Transverse colon (tissue), 4 donors: ENCODE measurements at regions not wholly inside any gene's neighbourhood (a gene's known extent, or its start where the extent isn't known, plus 50 kb on each side); places are given as distances from the start of the nearest gene placed in this dataset.

Experiments
- DNase-seq: peaks from one replicate; pipeline ENCODE4 v3.0.0-alpha.2; 2019
- H3K27ac ChIP-seq, 4 donors: fragments of 200-600 bp; sonication (generic); 2 replicates each; pipeline ENCODE4 v1.5.1; 2016 to 2018; ENCODE audit warnings: inconsistent platforms in 4 of 4
- H3K27me3 ChIP-seq: fragments of 200-600 bp; sonication (generic); 2 replicates; pipeline ENCODE4 v1.5.1; 2017; ENCODE audit warnings: inconsistent platforms
- H3K36me3 ChIP-seq, 4 donors: fragments of 200-600 bp; sonication (generic); 2 replicates each; pipeline ENCODE4 v1.5.1; 2017 to 2019; ENCODE audit warnings: inconsistent platforms in 4 of 4
- H3K4me1 ChIP-seq, 4 donors: fragments of 200-600 bp; sonication (generic); 2 replicates each; pipeline ENCODE4 v1.5.1; 2017 to 2020; ENCODE audit warnings: inconsistent platforms in 4 of 4
- H3K4me3 ChIP-seq, 4 donors: fragments of 200-600 bp; sonication (generic); 1 replicate in 1 of 4; 2 replicates in 3 of 4; pipeline versions ENCODE4 v1.5.1 to v1.6.1; 2017 to 2019; ENCODE audit warnings: inconsistent platforms in 4 of 4
- H3K9me3 ChIP-seq, 2 donors: fragments of 200-600 bp; sonication (generic); 2 replicates each; pipeline ENCODE4 v1.5.1; 2017 to 2019; ENCODE audit warnings: inconsistent platforms in 2 of 2
- CTCF ChIP-seq, 5 experiments: fragments of 200-600 bp in 3 of 5; fragments of 450-650 bp in 2 of 5; sonication (generic) in 3 of 5; IDR thresholded peaks; 1 replicate in 2 of 5; 2 replicates in 3 of 5; pipeline ENCODE4 v1.5.1; 2016 to 2017; ENCODE audit warnings: antibody characterized with exemption in 5 of 5, inconsistent platforms in 3 of 5, mild to moderate bottlenecking in 2 of 5, moderate library complexity in 1 of 5
- EP300 ChIP-seq: sonication (generic); formaldehyde crosslinking; IDR thresholded peaks from one replicate; pipeline ENCODE4 v1.6.1; 2017; ENCODE audit warnings: antibody characterized with exemption, low read depth
- POLR2A ChIP-seq: fragments of 450-650 bp; IDR thresholded peaks from one replicate; pipeline ENCODE4 v1.6.1; 2016; ENCODE audit warnings: antibody characterized with exemption, mild to moderate bottlenecking, moderate library complexity
- POLR2AphosphoS5 ChIP-seq, 3 donors: sonication (generic); formaldehyde crosslinking; IDR thresholded peaks; one replicate each; pipeline ENCODE4 v1.6.1; 2016; ENCODE audit warnings: antibody characterized with exemption in 3 of 3
- WGBS, 2 donors: methylation state at CpG; one replicate each; pipeline ENCODE4 v1.1.5; 2018; ENCODE audit warnings: low coverage in 1 of 2; 5-methylcytosine and 5-hydroxymethylcytosine counted together
- in situ Hi-C, 4 donors: fragments of 200-750 bp; cut with MboI; loops; one replicate each; pipeline versions ENCODE4 v1.15.0 to v1.15.1; 2017; ENCODE audit warnings: low sequenced_read_pairs in 3 of 4, low pct_ligation_motif_present in 1 of 4, low pct_unique_long_range_greater_than_20kb in 1 of 4
- intact Hi-C: fragments of 100-400 bp; cut with DNase I; formaldehyde crosslinking; loops from one replicate; pipeline ENCODE4 v1.15.1; 2023; ENCODE audit warnings: low total_unique reads

GRCh38 chr2:186100636-186101035 is 362.0 kb downstream of the FSIP2 start:
- no peak for DNase-seq
- Histone ChIP-seq H3K4me3 (no peak overlapping the region), H3K4me1 (no peaks in the 10 kb centered on the region), H3K27me3 (no peaks in the 10 kb centered on the region), H3K9me3 (no peaks in the 10 kb centered on the region), H3K27ac (no peak overlapping the region), H3K36me3 (no peaks in the 10 kb centered on the region)
- in situ Hi-C loops, result no loop called here
- TF ChIP-seq EP300 (no peak), CTCF (IDR thresholded peaks at IDR 0.05) (no peak), POLR2A (no peak), POLR2AphosphoS5 (IDR thresholded peaks at IDR 0.05) (no peak)
- intact Hi-C loops, result no loop called here

GRCh38 chr2:186101616-186102015 is 363.0 kb downstream of the FSIP2 start:
- no peak overlapping the region for H3K27ac ChIP-seq
- DNase-seq, result no peak
- no peaks in the 10 kb centered on the region for H3K27me3 ChIP-seq
- intact Hi-C loops, result no loop called here
- no peaks in the 10 kb centered on the region for H3K36me3 ChIP-seq
- 68 to 74% methylated on average over 3 of the region's 3 CpGs for WGBS, 2 donors
- no peak for TF ChIP-seq POLR2AphosphoS5 (IDR thresholded peaks at IDR 0.05)
- TF ChIP-seq CTCF (IDR thresholded peaks at IDR 0.05), result no peak
- no peak for TF ChIP-seq EP300
- TF ChIP-seq POLR2A, result no peak
- no peaks in the 10 kb centered on the region for H3K9me3 ChIP-seq
- in situ Hi-C loops, result no loop called here
- no peak overlapping the region for H3K4me3 ChIP-seq
- no peaks in the 10 kb centered on the region for H3K4me1 ChIP-seq

GRCh38 chr2:186103276-186103675 is 364.7 kb downstream of the FSIP2 start:
- WGBS, 2 donors, result 92 to 95% methylated on average over 2 of the region's 2 CpGs
- TF ChIP-seq POLR2AphosphoS5 (IDR thresholded peaks at IDR 0.05) (no peak), CTCF (IDR thresholded peaks at IDR 0.05) (no peak), EP300 (no peak), POLR2A (no peak)
- H3K36me3 ChIP-seq, result no peaks in the 10 kb centered on the region
- in situ Hi-C loops (no loop called here), intact Hi-C loops (no loop called here)
- H3K27me3 ChIP-seq, result no peaks in the 10 kb centered on the region
- H3K4me3 ChIP-seq, result no peak overlapping the region
- no peak overlapping the region for H3K27ac ChIP-seq
- H3K4me1 ChIP-seq, result no peaks in the 10 kb centered on the region
- no peaks in the 10 kb centered on the region for H3K9me3 ChIP-seq
- DNase-seq, result no peak

- no peak for DNase-seq
- intact Hi-C loops (no loop called here), in situ Hi-C loops (no loop called here)
- no peak overlapping the region for H3K27ac ChIP-seq
- H3K4me1 ChIP-seq, result no peaks in the 10 kb centered on the region
- 95% methylated on average over 1 of the region's 1 CpG; no CpG with 5 or more reads in 1 of the 2 donors for WGBS, 2 donors
- no peak for TF ChIP-seq EP300
- TF ChIP-seq POLR2A, result no peak
- no peak for TF ChIP-seq POLR2AphosphoS5 (IDR thresholded peaks at IDR 0.05)
- TF ChIP-seq CTCF (IDR thresholded peaks at IDR 0.05), result no peak
- no peaks in the 10 kb centered on the region for H3K36me3 ChIP-seq
- H3K9me3 ChIP-seq, result no peaks in the 10 kb centered on the region
- H3K27me3 ChIP-seq, result no peaks in the 10 kb centered on the region
- H3K4me3 ChIP-seq, result no peak overlapping the region
Measured at GRCh38 chr2:186105016-186105724, 366.6 kb downstream of the FSIP2 start.
